Amniotic stem cell (primary cell): ENCODE measurements at regions not wholly inside any gene's neighbourhood (a gene's known extent, or its start where the extent isn't known, plus 50 kb on each side); places are given as distances from the start of the nearest gene placed in this dataset.
"Not testable (repeated sequence)": the region's sequence is repeated elsewhere in the genome, so short reads cannot be mapped to it uniquely, and the experiment has no call there.

Source experiments
- DNase-seq: peaks from one replicate; lab custom pipeline; 2025; lab: John Stamatoyannopoulos, UW

DNA sequence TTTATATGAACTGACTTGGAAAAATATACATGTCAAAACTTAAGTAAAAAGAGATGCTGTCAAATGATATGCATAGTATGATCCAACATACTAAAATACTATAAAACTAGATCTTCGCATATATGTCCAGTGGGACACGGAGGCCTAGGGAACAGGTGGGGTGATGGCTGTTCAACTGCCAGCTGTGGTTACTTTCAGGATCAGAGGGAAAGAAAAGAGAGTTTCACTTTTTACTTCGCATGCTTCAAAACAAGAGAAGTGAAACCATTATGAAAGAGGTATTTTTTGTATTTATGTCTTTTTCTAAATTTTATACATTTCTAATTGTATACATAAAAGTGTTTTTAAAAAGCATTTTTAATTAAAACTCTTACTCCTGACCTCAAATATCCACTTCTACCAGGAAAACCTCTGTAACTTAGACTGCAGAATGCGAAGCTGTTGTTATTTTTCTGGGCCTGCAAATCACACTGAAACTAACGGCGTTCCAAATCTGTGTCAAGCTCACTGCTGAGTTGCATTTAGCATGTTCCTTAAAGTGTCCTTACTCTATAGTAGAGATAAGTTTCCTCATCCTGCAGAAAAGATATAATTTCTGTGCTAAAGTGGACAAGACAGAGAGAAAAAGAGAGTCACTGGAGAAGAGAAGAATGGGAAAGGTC lies 97.8 kb upstream of the SLC35G4 start:
- DNase-seq: no peak

DNA sequence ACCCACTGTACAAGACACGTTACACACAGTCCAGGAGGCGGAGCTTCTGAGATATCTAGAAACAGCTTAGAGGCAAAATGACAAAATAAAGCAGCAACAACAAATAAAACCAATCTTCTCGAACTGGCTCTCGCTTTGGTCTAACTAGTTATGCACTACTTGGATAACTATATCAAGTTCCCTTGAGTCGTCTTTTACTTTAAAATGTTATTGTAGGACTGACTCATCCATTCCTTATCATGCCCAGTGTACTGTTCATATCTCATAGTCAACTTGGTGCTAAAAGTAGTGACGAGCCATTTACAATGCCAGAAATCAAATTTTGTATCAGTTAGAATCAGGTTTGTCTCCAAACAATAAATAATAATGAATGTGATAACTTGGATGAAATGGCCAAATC lies 102.5 kb upstream of the SLC35G4 start:
- DNase-seq: no peak

- no peak for DNase-seq
These were observed 103.4 kb upstream of the SLC35G4 start for GRCh38 chr18:11505993-11506392.

- no peak for DNase-seq
These were observed 104.4 kb upstream of the SLC35G4 start for GRCh38 chr18:11504962-11505361.

GRCh38 chr18:11502368-11502767 lies 107.0 kb upstream of the SLC35G4 start:
- no peak for DNase-seq

DNA sequence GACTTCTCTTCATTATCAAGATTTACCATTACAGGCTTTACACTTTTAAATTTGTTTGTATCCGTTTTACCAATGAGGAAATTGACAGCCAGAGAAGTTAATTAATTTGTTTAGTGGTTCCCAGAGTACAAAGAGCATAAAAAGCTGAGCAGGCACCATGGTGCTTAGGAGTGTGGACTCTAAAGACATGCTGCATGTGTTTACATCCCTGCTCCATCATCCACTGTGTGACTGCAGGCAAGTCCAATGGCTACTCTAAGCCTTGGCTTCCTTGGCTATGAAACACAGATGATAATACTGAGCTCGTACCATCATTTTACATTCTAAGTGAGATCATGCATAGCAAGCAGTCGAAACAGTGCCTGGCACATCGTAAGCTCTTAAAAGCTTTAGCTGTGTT lies 108.0 kb upstream of the SLC35G4 start:
- DNase-seq: no peak

GRCh38 chr18:11500153-11501122 lies 109.0 kb upstream of the SLC35G4 start:
- DNase-seq: peak; percentile 97

DNA sequence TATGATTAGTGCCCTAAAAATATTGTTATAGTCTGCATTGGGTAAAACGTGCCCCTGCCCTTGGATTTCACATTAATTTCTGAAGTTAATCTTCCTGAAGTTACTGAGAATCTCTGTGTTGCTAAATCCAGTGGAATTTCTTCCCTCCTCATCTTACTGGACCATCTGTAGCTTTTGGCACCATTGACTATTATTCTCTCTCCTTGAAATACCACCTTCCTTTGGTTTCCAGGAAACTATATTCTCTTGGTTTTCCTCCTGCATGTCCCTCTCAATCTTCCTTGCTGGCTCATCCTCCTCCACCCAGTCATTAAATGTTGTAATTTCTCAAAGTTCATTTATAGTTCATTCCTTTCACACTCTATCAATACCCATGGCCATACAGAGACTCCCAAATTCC lies 110.6 kb upstream of the SLC35G4 start:
- no peak for DNase-seq

DNA sequence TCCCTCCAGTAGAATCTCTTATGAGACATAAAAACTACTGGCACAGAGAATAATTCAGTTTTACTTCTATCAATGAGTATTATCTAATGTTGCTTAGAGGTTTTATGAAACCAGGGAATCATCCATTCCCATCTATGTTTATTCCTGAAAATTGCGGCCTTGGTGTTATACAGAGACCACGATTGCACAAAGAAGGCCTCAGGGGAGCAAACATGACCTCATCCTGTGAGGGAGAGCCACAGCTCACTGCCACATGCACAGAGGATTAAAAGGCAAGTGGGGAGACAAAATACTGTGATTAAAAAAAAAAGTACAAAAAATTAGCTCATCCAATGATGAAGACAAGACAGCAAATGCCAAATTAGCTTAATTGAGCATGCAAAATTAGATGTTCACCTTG lies 111.8 kb upstream of the SLC35G4 start:
- DNase-seq: no peak

DNA sequence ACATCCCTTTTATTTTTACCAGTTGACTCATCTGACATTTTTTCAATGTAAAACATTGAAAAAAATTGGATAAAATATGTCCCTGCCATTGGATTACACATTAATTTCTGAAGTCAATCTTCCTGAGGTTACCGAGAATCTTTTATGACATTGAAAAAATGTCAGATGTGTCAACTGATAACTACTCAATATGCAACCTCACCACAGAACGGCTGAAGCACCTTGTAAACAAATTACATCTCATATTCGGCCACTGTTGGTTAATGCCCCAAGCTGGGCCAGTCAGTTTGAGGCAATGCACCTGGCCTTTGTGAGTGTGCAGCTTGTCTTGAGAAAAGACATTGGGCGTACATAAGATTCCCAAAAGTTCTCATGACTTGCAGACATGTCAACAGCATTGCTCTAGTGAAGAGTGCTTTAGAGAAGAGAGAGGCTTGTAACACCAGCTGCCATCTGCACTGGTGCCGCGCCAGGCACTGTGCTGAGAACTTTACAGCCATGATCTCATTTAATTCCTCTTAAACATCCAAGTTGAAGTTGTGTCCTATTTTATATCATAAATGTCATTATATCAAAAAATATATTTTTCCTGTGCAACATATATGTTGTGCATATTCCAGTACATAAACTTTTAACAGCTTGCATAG lies 112.7 kb upstream of the SLC35G4 start:
- no peak for DNase-seq

DNA sequence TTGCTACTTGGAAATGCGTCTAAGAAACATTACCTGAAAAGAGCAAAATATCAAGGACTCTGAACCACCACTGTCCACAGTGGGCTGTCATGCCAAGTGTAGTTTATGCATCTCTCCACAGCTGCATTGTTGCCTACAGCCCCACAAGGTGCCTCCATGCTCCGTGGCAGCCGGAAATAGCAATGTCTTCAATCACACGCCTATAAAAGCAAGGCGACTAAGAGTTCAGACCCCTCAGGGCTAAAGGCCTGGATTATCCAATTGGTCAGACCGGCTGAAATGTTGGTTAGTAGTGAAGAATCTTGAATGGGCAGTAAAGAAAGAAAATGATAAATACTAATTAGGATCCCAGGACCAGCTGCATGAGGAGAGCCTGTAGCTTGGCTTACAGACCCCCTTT lies 114.0 kb upstream of the SLC35G4 start:
- DNase-seq: no peak

DNA sequence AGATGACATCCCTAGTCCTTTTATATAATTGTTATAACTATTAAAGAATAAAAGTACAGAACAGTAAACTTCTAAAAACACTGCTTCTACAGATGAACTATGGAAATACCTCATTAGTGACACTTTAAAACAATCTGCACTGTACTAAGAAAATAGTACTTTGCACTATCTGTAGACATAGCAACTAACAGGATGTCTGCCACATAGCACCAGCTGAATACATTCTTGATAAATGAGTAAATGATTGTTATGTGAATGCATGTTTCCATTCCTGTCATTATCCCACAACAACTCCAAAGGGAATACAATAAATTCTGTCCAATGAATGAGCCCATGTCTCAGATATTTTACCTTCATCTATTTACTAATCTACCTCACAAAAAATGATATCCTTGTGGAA lies 115.3 kb upstream of the SLC35G4 start:
- no peak for DNase-seq

- no peak for DNase-seq
These were observed 120.0 kb upstream of the SLC35G4 start for GRCh38 chr18:11489266-11489899.

GRCh38 chr18:11488175-11488574 lies 121.2 kb upstream of the SLC35G4 start:
- DNase-seq: no peak

GRCh38 chr18:11487390-11487789 lies 122.0 kb upstream of the SLC35G4 start:
- DNase-seq: no peak

DNA sequence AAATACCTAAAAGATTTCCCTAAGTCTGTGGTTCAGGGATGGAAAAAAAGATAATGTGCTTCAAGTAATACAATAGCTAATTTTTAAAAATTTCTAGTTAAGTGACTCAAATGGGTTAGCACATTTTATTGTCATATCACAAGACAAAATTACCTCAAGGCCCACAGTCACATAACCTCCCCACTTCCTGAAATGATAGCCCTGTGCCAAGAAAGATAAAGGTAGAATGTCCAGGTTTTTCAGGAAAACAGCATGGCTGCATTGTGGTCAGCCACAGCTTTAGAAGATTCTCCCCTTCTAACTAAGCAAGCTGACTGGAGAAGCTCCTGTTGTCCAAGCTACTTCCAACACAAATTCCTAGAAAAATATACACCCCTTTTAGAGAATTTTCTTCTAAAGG lies 127.1 kb upstream of the SLC35G4 start:
- DNase-seq: no peak

DNA sequence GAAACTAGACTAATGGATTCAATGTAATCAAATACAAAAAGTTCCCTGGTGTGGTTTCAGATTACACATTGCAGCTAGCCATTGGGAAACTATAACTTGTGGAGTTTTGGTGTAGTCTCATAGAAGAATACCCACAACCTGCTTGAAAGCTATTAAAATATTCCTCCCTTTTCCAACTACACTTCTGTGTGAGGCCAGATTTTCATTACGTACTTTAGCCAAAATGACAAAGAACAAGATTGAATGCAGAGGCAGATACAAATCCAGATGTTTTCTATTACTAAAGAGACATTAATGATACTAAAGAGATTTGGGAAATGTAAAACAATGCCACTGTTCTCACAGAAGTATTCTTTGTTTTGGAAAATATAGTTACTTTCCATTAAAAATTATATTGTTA lies 128.7 kb upstream of the SLC35G4 start:
- no peak for DNase-seq

DNA sequence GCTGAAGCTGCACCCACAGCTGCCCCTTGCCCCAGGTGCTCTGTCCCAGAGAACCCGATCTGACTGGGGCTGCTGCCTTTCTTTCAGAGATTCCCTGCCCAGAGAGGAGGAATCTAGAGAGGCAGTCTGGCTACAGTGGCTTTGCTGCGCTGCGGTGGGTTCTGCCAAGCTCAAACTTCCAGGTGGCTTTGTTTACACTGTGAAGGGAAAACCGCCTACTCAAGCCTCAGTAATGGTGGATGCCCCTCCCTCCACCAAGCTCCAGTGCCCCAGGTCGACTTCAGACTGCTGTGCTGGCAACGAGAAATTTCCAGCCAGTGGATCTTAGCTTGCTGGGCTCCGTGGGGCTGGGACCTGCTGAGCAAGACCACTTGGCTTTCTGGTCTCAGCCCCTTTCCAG lies 130.4 kb upstream of the SLC35G4 start:
- not testable (repeated sequence) for DNase-seq

- DNase-seq: no peak
These were observed 138.5 kb upstream of the SLC35G4 start for GRCh38 chr18:11470941-11471340.

DNA sequence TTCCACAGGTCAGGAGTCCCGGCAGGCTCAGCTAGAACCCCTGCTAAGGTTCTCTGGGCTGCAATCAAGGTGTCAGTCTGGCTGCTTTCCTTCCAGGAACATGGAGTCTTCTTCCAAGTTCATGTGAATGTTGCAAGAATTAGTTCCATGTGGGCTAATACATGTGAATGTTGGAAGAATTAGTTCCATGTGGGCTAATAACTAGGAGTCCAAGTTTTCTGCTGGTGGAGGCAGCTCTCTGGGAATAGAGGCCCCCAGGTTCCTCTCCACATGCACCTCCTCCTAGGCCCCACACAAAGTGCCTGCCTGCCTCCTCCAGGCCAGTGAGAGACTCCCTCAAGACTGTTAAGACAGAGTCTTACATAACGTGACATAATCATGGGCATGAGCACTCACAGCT lies 140.8 kb upstream of the SLC35G4 start:
- no peak for DNase-seq

DNA sequence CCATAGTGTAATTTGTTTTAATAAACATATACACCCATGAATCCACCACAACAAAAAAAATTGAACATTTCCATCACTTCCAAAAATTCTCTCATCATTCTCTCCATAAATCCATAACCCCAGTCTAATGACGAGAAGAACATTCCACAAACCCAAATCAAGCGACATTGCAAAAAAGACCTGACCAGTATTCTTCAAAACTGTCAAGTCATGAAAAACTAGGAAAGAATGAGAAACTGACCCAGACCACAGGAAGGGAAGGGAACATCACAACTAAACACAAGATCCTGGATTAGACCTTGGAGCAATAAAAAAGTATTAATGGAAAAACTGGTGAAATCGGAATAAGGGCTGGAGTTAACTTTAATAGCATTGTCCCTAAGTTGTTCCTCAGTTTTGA lies 141.3 kb upstream of the SLC35G4 start:
- DNase-seq: no peak

DNA sequence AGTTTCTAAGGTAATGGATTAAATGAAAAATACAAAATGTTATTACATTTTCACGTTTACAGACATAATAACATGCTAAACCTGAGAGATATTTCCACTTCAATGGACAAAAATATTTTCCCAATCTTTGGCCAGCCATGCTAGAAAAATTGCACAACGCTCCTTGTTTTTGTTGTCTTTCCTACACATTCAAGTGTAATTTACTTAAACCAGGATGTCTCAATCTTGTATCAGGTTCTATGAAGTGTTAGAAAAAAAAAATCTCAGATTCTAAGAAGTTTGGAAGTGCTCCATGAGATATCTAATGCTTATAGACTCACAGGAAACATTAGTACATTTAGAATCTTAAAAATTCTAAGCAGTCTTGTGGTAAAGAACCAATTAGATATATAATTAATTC lies 141.8 kb upstream of the SLC35G4 start:
- no peak for DNase-seq
